ENCODE measurements at regions not wholly inside any gene's neighbourhood (a gene's known extent, or its start where the extent isn't known, plus 50 kb on each side); places are given as distances from the start of the nearest gene placed in this dataset.
A peak's percentile ranks its signal among the peaks of the same experiment; 100 is the strongest.

- H3K36me3 ChIP-seq (ENCODE audit: insufficient read depth, low read length) = no peaks in the 10 kb centered on the region
- intact Hi-C loops (cut with micrococcal nuclease) = no loop called here
- H3K27ac Mint-ChIP-seq = no peak overlapping the region
- H3K9me3 ChIP-seq (ENCODE audit: control insufficient read depth in 1 of 2, low read length in 2 of 2) = no peaks in the 10 kb centered on the region
- H3K27me3 ChIP-seq (ENCODE audit: insufficient read depth, low read length) = peaks cover 10% of the 10 kb centered on the region
- H3K4me3 Mint-ChIP-seq = no peak overlapping the region
- no peak overlapping the region for H3K4me3 ChIP-seq (ENCODE audit: low read length in 2 of 2)
- POLR2A ChIA-PET (ENCODE audit: partially characterized antibody) = no interaction called here
- H3K27ac ChIP-seq (ENCODE audit: low read depth, low read length) = no peak overlapping the region
- H3K9me3 Mint-ChIP-seq = peaks cover 0 to 7% (median 0%) of the 10 kb centered on the region in 8 donors
- peaks cover 21 to 29% of the 10 kb centered on the region in 2 donors for H3K27me3 Mint-ChIP-seq
- peaks cover 12% of the 10 kb centered on the region for H3K4me1 ChIP-seq (ENCODE audit: insufficient read depth, low read length)
- peaks cover 8 to 15% (median 9%) of the 10 kb centered on the region in 4 donors for H3K4me1 Mint-ChIP-seq
- DNase-seq = no peak
- no peaks in the 10 kb centered on the region for H3K36me3 Mint-ChIP-seq
- CTCF ChIA-PET (ENCODE audit: partially characterized antibody) = no interaction called here
Observed at GRCh38 chr19:5290336-5291262, 50.0 kb downstream of the PTPRS start.

DNA sequence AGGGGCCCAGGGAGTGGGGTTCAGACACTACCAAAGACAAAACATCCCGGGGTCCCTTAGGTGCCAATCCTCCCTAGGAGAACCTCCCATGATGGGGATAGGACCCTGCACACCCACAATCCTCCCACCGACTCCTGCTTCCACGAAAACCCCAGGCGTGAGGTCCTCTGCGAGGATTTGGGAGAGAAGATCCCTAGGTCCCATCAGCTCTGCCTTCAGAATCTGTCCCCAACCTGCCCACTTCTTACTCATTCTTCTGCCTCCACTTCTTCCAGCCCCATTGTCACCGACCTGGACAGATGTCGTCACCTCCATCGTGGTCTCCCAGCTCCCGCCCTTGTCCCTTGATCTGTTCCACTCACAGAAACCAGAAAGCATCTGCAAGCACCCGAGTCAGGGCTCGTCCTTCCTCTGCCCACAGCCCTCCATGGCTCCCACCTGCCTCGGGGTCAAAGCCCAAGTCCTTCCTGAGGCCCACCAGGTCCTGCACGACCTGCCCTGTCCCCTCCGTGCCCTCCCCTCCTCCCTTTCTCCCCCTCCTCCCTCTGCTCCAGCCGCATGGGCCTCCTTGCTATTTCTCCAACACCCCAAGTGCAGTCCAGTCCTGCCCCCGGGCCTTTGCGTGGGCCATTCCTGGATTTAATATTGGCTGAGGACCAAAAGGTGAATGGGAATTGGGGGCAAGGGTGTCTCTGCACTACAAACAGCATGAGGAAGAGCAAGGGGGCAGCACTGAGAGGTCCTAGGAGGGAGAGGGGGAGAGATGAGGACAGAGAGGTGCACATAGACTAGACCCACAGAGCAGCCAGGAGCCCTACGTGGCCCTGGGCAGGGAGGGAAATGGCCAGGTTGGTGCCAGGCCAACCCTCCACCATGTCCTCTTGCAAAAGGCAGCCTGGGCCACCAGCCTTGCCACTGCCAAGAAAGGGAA is 51.3 kb downstream of the PTPRS start:
- Mint-ChIP-seq H3K4me3 (no peak overlapping the region), H3K4me1 (peaks cover 8 to 10% (median 9%) of the 10 kb centered on the region in 4 donors), H3K36me3 (no peaks in the 10 kb centered on the region), H3K9me3 (peaks cover 0 to 11% (median under 1%) of the 10 kb centered on the region in 8 donors), H3K27ac (no peak overlapping the region), H3K27me3 (peaks cover 27 to 28% of the 10 kb centered on the region in 2 donors)
- ChIA-PET CTCF (ENCODE audit: partially characterized antibody) (no interaction called here), POLR2A (ENCODE audit: partially characterized antibody) (no interaction called here)
- peaks cover 10% of the 10 kb centered on the region for H3K27me3 ChIP-seq (ENCODE audit: insufficient read depth, low read length)
- H3K9me3 ChIP-seq (ENCODE audit: control insufficient read depth in 1 of 2, low read length in 2 of 2) = no peaks in the 10 kb centered on the region
- H3K4me1 ChIP-seq (ENCODE audit: insufficient read depth, low read length) = peaks cover 12% of the 10 kb centered on the region
- DNase-seq = no peak
- no peak overlapping the region for H3K4me3 ChIP-seq (ENCODE audit: low read length in 2 of 2)
- intact Hi-C loops (cut with micrococcal nuclease) = no loop called here
- H3K27ac ChIP-seq (ENCODE audit: low read depth, low read length) = no peak overlapping the region
- no peaks in the 10 kb centered on the region for H3K36me3 ChIP-seq (ENCODE audit: insufficient read depth, low read length)

DNA sequence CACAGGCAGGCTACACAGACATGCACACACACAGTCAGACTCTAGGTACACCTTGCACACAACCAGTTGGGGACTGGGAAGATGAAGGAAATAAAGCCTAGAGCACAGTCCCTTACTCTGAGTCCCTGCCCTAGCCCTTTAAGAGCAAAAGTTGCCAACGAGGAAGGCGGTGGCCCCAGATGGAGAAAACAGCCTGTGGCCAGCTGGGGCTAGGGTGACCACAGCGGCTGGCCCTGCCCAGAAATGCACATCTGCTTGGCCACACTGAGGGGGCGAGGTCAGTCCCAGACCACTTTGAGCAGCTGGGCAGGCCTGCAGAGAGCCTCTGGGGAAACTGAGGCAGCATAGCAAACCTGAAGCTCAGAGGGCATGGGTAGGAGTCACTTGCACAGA is 52.3 kb downstream of the PTPRS start:
- no peaks in the 10 kb centered on the region for H3K9me3 ChIP-seq (ENCODE audit: control insufficient read depth in 1 of 2, low read length in 2 of 2)
- DNase-seq = no peak
- no peaks in the 10 kb centered on the region for H3K36me3 ChIP-seq (ENCODE audit: insufficient read depth, low read length)
- ChIA-PET POLR2A (ENCODE audit: partially characterized antibody) (no interaction called here), CTCF (ENCODE audit: partially characterized antibody) (no interaction called here)
- Mint-ChIP-seq H3K4me1 (peaks cover 8 to 10% (median 8%) of the 10 kb centered on the region in 4 donors), H3K36me3 (no peaks in the 10 kb centered on the region), H3K9me3 (peaks cover 0 to 11% (median under 1%) of the 10 kb centered on the region in 8 donors), H3K27me3 (peaks cover 27 to 28% of the 10 kb centered on the region in 2 donors), H3K27ac (no peak overlapping the region), H3K4me3 (no peak overlapping the region)
- no peak overlapping the region for H3K4me3 ChIP-seq (ENCODE audit: low read length in 2 of 2)
- intact Hi-C loops (cut with micrococcal nuclease) = no loop called here
- peaks cover 12% of the 10 kb centered on the region for H3K4me1 ChIP-seq (ENCODE audit: insufficient read depth, low read length)
- peaks cover 10% of the 10 kb centered on the region for H3K27me3 ChIP-seq (ENCODE audit: insufficient read depth, low read length)
- H3K27ac ChIP-seq (ENCODE audit: low read depth, low read length) = no peak overlapping the region

DNA sequence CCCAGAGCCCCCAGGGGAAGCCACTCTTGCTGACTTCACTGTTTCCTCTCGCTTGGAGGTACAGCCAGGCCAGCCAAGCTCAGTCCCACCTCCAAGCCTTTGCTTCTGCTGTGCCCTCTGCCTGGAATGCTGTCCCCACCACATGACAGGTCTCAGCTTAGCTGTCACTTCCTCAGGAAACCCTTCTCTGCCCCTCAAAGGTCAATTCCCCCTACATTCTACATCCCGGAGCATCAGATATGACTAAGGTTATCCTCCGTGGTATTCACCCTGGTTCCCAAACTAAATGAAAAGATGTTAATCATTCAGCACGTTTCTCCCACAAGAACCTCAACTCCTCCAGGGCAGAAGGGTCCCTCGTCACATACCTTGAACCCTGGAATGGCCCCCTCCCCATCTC is 53.5 kb downstream of the PTPRS start:
- no peaks in the 10 kb centered on the region for H3K36me3 ChIP-seq (ENCODE audit: insufficient read depth, low read length)
- DNase-seq = no peak
- Mint-ChIP-seq H3K36me3 (no peaks in the 10 kb centered on the region), H3K27ac (no peak overlapping the region), H3K9me3 (peaks cover 0 to 11% (median under 1%) of the 10 kb centered on the region in 8 donors), H3K4me1 (peaks cover 6 to 8% (median 6%) of the 10 kb centered on the region in 4 donors), H3K4me3 (peak overlapping the region in 2 of 8 donors; percentile 8 to 16), H3K27me3 (peaks cover 27% of the 10 kb centered on the region in 2 donors)
- no peaks in the 10 kb centered on the region for H3K9me3 ChIP-seq (ENCODE audit: control insufficient read depth in 1 of 2, low read length in 2 of 2)
- H3K27ac ChIP-seq (ENCODE audit: low read depth, low read length) = no peak overlapping the region
- POLR2A ChIA-PET (ENCODE audit: partially characterized antibody) = no interaction called here
- H3K4me3 ChIP-seq (ENCODE audit: low read length in 2 of 2) = no peak overlapping the region
- intact Hi-C loops (cut with micrococcal nuclease) = no loop called here
- CTCF ChIA-PET (ENCODE audit: partially characterized antibody) = no interaction called here
- H3K4me1 ChIP-seq (ENCODE audit: insufficient read depth, low read length) = peaks cover 7% of the 10 kb centered on the region
- H3K27me3 ChIP-seq (ENCODE audit: insufficient read depth, low read length) = peaks cover 6% of the 10 kb centered on the region

DNA sequence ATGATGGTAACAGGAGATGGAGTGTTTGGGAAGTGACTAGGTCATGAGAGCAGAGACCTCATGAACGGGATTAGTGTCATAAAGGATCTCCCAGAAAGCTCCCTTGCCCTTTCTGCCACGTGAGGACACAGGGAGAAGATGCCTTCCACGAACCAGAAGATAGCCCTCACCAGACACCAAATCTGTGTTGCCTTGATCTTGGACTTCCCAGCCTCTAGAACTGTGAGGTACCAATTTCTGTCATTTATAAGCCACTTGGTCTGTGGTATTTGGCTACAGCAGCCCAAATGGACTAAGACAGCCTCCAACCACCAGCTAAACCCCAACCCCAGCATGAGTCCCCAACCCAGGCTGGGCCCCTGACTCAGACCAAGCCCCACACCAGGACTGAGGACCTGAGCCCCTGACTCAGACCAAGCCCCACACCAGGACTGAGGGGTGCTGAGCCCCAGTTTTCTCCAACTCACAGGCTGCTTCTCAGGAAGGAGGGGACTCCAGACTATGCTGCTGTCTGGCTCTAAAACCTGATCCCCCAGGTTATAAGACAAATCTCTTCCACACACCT is 54.1 kb downstream of the PTPRS start:
- H3K9me3 Mint-ChIP-seq = peaks cover 0 to 11% (median under 1%) of the 10 kb centered on the region in 8 donors
- intact Hi-C loops (cut with micrococcal nuclease) = no loop called here
- Histone ChIP-seq H3K4me3 (ENCODE audit: low read length in 2 of 2) (no peak overlapping the region), H3K27me3 (ENCODE audit: insufficient read depth, low read length) (peaks cover under 1% of the 10 kb centered on the region), H3K27ac (ENCODE audit: low read depth, low read length) (no peak overlapping the region), H3K36me3 (ENCODE audit: insufficient read depth, low read length) (no peaks in the 10 kb centered on the region), H3K4me1 (ENCODE audit: insufficient read depth, low read length) (peaks cover 2% of the 10 kb centered on the region), H3K9me3 (ENCODE audit: control insufficient read depth in 1 of 2, low read length in 2 of 2) (no peaks in the 10 kb centered on the region)
- H3K27me3 Mint-ChIP-seq = peaks cover 22% of the 10 kb centered on the region in 2 donors
- ChIA-PET CTCF (ENCODE audit: partially characterized antibody) (no interaction called here), POLR2A (ENCODE audit: partially characterized antibody) (no interaction called here)
- DNase-seq = no peak
- peaks cover under 1 to 5% (median under 1%) of the 10 kb centered on the region in 4 donors for H3K4me1 Mint-ChIP-seq
- H3K36me3 Mint-ChIP-seq = no peaks in the 10 kb centered on the region
- H3K4me3 Mint-ChIP-seq = peak overlapping the region in 1 of 8 donors; percentile 8
- H3K27ac Mint-ChIP-seq = no peak overlapping the region

DNA sequence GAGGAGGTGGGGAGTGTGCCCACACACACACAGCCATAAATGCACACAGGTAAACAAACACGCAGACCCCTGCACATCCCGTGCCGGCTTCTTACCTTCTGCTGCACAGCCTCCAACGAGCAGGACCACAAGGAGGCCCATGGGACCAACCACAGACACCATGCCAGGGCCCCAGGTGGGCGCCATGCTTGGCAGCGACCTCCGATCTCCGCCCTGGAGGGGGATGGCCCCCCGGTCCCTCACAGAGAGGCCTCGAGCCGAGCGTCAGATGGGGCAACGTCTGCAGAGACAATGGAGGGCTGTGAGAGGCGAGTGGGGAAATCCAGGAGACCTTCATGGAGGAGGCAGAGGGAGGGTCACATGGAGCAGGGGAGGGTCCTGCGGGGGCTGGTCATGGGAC is 54.7 kb downstream of the PTPRS start:
- Histone ChIP-seq H3K36me3 (ENCODE audit: insufficient read depth, low read length) (no peaks in the 10 kb centered on the region), H3K27me3 (ENCODE audit: insufficient read depth, low read length) (no peaks in the 10 kb centered on the region), H3K9me3 (ENCODE audit: control insufficient read depth in 1 of 2, low read length in 2 of 2) (no peaks in the 10 kb centered on the region), H3K4me3 (ENCODE audit: low read length in 2 of 2) (no peak overlapping the region), H3K4me1 (ENCODE audit: insufficient read depth, low read length) (no peaks in the 10 kb centered on the region), H3K27ac (ENCODE audit: low read depth, low read length) (no peak overlapping the region)
- H3K9me3 Mint-ChIP-seq = peaks cover 0 to 11% (median under 1%) of the 10 kb centered on the region in 8 donors
- peaks cover 20% of the 10 kb centered on the region in 2 donors for H3K27me3 Mint-ChIP-seq
- POLR2A ChIA-PET (ENCODE audit: partially characterized antibody) = no interaction called here
- CTCF ChIA-PET (ENCODE audit: partially characterized antibody) = no interaction called here
- H3K4me1 Mint-ChIP-seq = peaks cover 0 to 4% (median 0%) of the 10 kb centered on the region in 4 donors
- peak overlapping the region in 1 of 8 donors; percentile 32 for H3K4me3 Mint-ChIP-seq
- no peak overlapping the region for H3K27ac Mint-ChIP-seq
- intact Hi-C loops (cut with micrococcal nuclease) = no loop called here
- no peak for DNase-seq
- H3K36me3 Mint-ChIP-seq = no peaks in the 10 kb centered on the region

DNA sequence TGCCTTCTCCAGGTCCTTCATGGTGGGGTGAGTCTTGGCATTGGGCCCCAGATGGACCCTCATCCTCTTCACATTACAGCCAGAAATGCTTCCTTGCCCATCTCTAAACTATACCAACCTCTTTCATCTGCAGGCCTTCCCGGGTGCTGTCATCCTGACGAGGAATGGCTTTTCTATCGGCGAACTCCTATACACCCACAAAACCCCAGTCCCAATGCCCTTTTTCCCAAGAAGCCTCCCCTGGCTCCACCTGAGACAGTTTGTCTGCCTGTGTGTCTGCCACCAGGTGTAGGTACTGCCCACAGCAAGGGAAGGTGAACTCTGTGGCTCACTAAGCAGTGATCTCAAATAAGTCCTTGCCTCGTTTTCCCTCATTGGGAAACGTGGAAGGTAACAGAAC is 55.3 kb downstream of the PTPRS start:
- Mint-ChIP-seq H3K9me3 (peaks cover 0 to 11% (median 1%) of the 10 kb centered on the region in 8 donors), H3K4me1 (peaks cover 0 to 4% (median 0%) of the 10 kb centered on the region in 4 donors), H3K27me3 (peaks cover 20% of the 10 kb centered on the region in 2 donors), H3K27ac (no peak overlapping the region), H3K36me3 (no peaks in the 10 kb centered on the region), H3K4me3 (no peak overlapping the region)
- Histone ChIP-seq H3K4me1 (ENCODE audit: insufficient read depth, low read length) (no peaks in the 10 kb centered on the region), H3K9me3 (ENCODE audit: control insufficient read depth in 1 of 2, low read length in 2 of 2) (no peaks in the 10 kb centered on the region), H3K36me3 (ENCODE audit: insufficient read depth, low read length) (no peaks in the 10 kb centered on the region), H3K27me3 (ENCODE audit: insufficient read depth, low read length) (no peaks in the 10 kb centered on the region), H3K27ac (ENCODE audit: low read depth, low read length) (no peak overlapping the region), H3K4me3 (ENCODE audit: low read length in 2 of 2) (no peak overlapping the region)
- DNase-seq = no peak
- ChIA-PET POLR2A (ENCODE audit: partially characterized antibody) (no interaction called here), CTCF (ENCODE audit: partially characterized antibody) (no interaction called here)
- intact Hi-C loops (cut with micrococcal nuclease) = no loop called here
